DMS53 treated with DMSO at 0.1 percent for 48 hours (cell line): ENCODE measurements at regions not wholly inside any gene's neighbourhood (a gene's known extent, or its start where the extent isn't known, plus 50 kb on each side); places are given as distances from the start of the nearest gene placed in this dataset.
"Not testable (repeated sequence)": the region's sequence is repeated elsewhere in the genome, so short reads cannot be mapped to it uniquely, and the experiment has no call there.

Source experiments
- DNase-seq: peaks from one replicate; lab custom pipeline; 2025; ENCODE audit not compliant: unreplicated experiment; lab: John Stamatoyannopoulos, UW

DNA sequence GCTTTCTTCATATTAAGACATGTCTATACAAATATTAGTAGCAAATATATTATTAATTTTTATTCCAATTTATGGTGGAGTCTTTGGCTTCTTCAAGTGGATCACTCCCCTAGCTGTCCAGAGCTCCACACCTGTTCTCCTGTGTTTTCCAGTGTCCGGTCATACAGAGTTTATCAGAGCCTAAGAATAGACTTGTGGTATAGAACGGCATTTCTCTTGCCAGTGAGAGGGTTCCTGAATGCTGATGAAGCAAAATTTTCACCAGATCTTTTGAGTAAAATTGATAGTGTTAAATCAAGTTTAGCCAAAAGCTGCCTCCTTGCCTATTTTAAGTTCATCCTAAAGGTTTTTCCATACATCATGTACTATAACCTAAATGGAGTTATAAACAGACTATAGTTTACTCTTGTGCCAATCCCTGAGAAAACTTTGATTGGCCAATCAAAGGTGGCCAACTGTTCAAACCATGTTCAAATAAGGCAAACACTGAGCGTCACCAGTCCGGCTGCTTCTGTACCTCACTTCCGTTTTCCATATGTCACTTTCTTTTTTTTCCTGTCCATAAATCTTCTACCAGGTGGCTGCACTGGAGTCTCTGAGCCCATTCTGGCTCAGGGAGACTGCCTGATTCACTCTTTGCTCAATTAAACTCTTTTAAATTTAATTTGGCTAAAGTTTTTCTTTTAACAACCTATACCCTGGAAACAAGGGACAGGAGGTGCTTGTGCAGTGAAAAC is 422.7 kb upstream of the FRG2C start:
- not testable (repeated sequence) for DNase-seq

DNA sequence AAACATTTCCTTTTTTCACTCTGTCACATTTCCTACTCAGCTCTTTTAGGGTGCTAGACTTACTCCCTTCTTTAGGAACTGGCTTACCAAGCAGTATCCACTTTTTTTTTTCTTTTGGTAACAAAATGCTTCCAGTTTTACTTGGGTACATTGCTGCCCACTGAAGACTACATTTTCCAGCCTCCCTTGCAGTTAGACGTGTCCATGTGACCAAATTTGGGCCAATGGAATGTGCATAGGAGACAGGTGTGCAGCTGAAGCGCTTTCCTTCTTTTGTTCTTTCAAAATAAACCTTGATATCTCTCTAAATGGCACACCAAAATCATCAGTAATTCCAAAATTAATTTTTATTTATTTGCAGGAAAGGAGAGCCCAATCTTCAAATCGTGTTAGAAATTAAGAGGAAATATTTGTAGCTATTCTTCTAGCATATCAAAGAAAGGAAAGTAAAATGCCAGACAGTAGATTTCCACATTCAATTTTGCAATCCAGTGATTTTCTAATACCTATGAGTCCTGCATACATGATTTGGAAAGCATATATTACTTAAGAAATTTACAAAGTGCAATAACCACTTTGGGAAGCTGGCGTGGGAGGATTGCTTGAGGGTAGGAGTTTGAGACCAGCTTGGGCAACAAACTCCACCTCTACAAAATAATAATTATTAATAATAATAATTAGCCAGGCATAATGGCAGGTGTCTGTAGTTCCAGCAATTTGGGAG is 422.0 kb upstream of the FRG2C start:
- no peak for DNase-seq

DNA sequence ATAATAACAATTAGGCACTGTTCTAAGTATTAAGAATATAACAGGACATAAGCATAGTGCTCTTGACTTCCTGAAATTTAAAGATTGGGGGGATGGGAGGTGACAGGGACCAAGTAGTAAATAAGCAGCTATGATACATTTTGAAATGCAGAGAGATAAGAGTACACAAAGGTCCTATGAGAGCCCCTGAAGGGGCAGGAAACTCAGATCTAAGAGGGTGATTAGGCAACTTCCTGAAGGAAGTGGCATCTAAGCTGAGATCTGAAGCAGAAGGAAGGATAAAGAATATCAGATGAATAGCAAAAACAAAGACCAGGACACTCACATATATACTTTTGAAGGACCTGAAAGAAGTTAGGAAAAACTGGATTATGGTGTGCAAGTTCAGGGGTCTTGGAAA is 415.2 kb upstream of the FRG2C start:
- DNase-seq: no peak

DNA sequence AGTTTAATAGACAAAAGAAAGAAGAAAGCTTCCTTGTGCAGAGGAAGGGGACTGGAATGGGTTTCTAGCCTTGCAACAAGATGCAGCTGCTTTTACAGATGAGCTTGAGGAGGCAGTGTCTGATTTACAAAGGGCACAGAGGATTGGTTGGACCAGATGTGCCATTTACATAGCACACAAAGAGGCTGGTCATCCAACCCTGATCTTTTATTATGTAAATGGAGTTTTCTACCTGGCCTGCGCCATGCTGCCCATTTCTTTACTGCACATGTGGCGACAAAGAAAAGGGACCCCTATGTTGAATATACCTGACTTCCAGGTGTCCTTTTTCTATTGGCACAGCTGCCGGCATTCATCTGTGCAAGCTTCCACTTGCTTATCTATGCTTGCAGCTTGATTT is 409.4 kb upstream of the FRG2C start:
- DNase-seq: no peak

DNA sequence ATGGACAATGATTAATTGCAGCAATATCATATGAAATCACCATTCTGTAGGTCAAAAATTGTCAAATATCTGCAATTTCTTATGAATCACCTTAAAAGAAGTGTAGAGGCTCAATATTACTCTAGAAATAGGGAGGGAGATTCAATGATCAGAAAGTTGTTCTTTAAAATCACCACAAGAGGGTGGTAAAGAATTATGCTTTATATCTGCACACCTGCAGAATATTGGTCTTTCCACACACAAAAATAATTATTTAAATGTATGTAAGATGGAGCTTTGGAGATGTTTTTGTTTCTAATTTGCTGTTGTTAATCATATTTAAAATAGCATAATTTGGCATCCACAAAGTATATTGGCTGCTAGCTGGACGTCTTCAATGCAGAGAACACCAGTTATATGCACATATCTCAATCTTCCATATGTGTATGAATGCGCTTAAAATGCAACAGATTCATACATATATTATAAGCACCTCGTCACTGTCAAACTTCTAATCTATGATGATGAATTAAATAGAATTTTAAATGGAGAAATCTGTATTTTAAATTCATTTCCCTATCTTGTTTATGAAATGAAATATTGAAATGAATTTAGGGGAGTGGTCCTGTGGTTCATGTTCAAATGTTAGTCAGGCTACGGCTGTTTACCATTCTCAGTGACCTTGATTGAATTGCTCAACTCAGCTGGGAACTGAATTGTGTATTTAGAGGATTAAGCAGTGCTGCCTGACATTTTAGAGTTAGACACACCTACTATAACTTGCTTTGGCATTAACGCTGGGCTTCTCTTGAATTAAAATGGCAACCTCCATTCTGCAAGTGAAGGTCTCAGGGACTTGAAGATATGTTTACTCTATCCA is 405.1 kb upstream of the FRG2C start:
- peak; percentile 1 for DNase-seq

DNA sequence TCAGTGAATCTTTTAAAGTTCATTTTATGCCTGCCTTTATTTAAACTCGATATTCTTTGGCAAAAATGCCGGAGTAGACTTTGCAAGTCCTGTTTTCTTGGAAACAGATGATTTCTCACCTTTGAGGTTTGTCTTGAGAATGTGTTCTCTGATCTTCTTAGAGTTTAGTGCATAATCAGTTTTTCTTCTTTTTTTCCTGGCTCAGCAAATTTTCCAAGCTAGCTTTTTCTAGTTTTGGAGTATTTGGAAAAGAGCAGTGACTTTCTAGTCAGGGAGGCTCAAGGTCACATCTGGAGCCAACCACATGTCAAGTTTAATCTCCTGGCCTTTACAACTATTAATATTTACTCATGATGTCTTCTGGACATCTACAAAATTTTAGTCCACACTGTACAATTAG is 403.2 kb upstream of the FRG2C start:
- DNase-seq: not testable (repeated sequence)

DNA sequence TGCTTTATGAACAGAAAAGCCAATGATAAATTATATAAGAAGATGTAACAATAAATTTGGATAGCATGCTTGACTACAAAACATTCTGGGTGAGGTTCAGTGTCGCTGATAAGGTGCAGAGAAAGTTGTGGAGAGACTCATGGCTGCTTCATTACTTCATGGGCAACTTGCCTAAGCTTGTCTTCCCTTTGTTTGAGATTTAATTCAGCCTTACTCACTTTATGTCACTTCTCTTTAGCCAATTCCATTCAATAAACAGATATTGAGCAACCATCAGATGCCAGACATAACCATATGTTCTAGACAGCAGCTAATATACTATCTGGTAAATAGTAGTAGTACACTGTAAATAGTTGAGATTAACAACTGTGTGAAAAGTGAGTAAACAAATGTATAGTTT is 401.5 kb upstream of the FRG2C start:
- no peak for DNase-seq

DNA sequence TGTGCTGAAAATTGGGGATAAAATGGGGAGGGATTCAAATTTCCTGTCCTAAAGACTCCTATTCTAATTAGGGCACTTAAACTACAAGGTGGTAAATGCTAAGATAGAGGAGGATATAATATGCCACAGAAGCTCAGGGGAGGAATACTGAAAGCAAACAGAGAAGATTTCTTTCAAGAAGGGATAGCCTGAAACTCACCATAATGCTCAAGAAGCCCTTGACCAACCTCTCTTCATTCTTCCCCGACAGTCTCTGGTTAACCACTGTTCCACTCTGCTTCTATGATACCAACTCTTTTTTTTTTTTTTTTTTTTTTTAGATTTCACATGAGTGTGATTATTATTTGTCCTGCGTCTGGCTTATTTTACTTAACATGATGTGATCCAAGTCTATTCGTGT is 398.2 kb upstream of the FRG2C start:
- no peak for DNase-seq

DNA sequence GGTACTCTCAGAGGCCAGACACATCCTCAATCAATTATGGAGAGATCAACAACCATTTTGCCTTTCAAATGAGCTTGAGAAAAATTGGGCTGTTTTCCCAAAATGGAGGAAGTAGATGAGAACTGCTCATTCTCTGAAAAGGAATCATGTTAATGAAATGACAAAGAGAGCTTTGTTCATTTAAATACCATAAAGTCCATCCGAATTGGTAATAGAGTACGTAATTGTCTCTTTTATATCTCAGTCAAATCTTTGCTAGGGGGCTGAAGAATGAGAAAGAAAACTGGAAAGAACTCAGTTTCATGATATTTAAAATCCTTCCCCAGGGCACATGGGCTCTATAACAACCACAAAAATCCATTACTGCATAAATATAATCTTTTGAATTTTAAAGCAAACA is 395.6 kb upstream of the FRG2C start:
- DNase-seq: not testable (repeated sequence)

DNA sequence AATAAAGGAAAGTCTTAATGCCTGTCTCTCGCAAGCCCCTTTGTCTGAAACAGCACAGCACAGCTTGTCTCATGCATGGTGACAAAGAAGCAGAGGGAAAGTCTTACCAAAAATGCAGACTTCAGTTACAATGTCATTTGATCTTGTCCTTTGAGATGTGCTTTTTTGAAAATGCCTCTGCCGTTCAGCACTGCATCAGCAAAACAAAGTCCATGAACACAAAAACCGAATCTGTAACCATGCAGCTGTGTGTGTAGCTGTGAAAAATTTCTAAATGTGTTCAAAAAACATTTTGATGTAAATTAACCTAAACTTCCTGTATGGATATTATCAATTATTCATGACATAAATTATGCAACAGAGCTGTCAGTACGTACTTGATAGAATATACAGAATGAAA is 391.9 kb upstream of the FRG2C start:
- DNase-seq: not testable (repeated sequence)

DNA sequence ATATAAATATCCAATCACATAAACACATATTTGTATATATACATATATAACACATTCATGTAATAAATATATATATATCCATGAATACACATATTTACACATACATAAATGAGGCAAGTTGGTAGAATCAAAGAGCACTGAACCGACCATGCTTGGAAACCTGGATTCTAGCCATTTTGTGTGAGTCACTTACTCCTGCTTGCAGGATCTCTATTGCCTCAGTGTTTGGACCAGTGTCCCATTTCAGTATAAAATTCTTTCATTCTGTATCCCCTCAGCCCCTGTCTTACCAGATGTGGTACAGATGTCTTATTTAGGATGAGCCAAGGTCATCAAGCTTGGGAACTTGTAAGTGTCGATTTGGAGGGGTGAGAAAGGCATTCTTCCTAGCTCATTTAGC is 391.4 kb upstream of the FRG2C start:
- no peak for DNase-seq

DNA sequence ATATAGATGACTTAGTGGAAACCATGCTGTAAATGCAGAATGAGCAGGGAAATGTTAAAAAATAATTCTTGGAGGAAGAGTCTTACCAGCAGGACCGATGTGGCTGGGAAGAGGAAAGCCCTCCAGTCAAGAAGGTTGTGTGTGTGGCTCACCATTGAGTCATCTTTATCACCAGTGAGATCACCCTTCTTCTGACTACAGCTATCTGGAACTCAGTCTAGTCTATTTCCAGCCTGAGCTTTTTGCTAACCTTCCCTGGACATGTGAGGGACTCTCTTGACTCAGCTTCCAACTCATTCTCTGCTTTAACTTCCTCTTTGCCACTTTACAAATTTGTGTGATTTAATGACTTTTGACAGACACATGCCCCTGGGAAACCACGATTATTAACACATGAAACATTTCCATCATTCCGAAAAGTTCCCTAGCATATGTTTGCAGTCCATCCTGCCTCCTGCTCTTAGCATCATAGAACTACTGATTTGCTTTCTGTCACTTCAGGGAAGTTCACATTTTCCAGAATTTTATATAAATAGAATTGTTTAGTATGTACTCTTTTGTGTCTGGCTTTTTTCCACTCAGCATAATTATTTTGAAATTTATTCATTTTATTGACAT is 378.5 kb upstream of the FRG2C start:
- not testable (repeated sequence) for DNase-seq

DNA sequence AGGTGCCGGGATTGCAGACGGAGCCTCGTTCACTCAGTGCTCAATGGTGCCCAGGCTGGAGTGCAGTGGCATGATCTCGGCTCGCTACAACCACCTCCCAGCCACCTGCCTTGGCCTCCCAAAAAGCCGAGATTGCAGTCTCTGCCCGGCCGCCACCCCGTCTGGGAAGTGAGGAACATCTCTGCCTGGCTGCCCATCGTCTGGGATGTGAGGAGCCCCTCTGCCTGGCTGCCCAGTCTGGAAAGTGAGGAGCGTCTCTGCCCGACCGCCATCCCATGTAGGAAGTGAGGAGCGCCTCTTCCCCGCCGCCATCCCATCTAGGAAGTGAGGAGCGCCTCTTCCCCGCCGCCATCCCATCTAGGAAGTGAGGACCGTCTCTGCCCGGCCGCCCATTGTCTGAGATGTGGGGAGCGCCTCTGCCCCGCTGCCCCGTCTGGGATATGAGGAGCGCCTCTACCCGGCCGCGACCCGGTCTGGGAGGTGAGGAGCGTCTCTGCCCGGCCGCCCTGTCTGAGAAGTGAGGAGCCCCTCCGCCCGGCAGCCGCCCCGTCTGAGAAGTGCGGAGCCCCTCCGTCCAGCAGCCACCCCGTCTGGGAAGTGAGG is 375.1 kb upstream of the FRG2C start:
- not testable (repeated sequence) for DNase-seq

DNA sequence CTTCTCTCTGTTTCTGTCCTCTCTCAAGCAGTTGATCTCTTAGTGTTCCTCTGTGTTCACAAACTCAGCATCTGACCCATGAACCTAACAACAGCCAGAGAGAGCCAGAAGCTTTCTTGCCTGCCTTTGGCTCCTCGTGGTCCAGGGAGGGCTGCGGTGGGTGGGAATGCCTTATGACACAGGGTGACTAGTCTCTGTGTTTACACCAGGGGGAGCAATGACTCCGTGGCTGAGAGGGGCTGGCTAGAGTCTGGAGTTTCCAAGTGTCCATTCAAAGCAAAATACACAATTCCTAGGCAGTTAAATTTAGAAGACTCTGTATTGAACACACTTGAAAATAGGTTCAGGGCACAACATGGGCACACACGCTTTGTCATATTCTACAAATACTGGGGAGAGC is 370.0 kb upstream of the FRG2C start:
- no peak for DNase-seq

DNA sequence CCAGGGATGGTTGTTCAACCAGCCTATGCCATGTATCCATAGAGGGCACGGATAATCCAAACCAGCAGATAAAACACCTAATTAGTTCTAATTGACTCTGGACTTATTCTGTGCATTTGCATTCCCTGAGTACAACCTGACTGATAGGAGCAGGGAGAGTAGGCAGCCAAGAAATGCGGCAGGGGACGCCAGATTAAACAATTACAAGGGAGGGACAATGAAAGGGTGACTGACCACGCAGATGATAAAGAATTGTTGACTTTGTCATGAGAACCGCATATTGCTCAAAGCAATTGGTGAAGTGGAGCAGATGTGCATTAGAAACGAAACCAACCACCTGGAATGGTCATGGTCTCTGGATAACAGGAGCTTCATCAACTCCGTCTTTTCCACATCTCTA is 369.1 kb upstream of the FRG2C start:
- DNase-seq: no peak

DNA sequence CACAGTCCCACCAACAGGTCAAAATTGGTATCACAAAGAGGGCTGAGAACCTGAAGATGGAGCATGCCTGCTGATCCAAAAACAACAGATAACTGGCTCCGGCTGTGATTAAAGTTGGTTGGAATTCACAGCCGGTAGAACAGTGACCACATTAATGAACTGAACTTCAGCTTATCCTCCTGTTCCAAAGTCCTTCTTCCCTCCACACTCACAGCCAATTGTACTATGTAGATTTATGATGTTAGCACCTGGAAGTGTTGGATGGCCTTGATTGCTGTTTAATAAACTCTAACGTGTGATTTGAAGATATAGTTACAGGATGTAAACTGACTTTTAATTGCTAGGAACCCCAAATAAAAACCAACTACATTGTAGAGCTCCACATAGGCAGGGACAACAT is 367.3 kb upstream of the FRG2C start:
- no peak for DNase-seq

DNA sequence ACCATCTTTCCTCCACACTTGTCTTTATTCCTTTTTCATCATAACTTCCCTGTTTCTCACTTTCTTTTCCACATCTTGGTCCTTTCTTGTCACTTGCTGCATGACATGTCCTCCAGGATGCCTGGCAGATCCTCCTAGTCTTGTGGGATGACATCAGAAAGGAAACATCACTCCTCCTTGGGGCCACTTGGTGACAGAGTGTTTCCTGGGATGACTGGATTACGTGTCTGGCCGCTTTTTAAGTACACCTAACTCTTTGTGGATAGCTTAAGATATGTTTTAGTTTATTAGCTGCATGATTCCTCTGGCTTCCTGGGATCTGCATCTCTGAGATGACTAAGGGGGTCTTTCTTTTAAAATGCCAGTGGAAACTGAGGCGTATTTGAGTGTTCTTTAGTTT is 363.5 kb upstream of the FRG2C start:
- no peak for DNase-seq

DNA sequence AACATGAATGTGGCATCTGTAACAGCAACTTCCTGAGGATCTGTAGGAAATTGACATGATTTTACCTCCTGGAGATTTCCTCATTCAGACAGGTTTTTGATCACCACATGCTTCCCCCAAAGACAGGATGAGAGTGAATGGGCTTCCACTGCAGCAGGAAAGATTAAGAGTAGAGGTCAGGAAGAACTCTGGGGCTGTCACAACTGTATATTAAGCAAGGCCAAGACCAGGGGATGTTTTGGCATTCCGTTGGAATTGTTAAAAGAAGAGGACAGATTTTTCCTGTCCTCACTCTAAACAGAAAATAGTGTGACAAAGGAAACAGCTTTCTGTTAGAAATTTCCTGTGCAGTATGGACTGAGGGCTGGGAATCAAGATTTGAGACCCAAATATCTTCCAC is 363.1 kb upstream of the FRG2C start:
- not testable (repeated sequence) for DNase-seq

DNA sequence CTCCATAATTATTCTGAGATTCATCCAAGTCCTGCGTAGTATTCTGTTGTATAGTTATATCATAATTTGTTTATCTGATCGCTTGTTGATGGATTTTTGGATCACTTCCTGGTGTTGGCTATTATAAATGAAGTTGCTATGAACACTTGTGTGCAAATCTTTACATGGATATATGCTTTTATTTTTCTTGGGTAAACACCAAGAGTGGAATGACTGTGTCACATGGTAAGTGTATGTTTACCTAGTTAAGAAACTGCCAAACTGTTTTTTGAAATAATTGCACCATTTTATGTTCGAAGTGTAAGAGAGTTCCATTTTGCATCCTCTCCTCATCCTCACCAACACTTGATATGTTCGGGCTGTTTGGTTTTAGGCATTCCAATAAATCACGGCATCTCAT is 360.4 kb upstream of the FRG2C start:
- DNase-seq: no peak

DNA sequence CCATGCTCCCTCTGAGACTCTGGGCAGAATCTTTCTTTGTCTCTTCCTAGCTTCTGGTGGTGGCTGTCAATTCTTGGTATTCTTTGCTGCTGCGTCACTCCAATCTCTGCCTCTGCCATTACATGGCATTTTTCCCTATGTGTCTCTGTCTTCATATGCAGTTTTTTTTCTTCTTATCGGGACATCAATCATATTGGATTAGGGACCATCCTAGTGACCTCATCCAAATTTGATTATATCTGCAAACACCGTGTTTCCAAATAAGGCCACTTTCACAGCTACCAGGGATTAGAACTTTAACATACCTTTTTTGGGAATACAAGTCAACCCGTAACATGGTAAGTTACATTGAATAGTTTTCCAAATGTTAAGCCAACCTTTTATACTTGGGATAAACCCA is 358.2 kb upstream of the FRG2C start:
- no peak for DNase-seq

DNA sequence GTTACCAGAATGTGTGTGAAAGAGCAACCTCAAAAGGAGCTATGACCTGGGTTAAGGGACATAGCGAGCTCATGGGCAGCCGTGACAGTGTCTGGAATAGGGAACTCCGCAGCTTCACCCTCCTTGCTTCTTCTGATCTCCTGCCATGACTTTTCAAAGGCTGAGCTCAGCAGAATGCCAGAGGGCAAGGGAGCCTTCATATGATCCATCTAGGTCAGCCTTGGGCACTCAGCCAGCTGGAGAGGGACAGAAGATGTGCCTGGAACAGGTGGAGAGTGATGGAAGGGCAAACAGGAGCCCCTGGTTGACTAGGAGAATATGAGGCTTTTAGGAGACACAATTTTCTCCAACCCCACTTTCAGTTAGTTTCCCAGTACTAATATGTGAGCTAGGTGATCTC is 352.8 kb upstream of the FRG2C start:
- DNase-seq: not testable (repeated sequence)
